ENCODE measurements at regions not wholly inside any gene's neighbourhood (a gene's known extent, or its start where the extent isn't known, plus 50 kb on each side); places are given as distances from the start of the nearest gene placed in this dataset.
A peak's percentile ranks its signal among the peaks of the same experiment; 100 is the strongest.

- no peak for DNase-seq
Observed at GRCh38 chr15:38696790-38697495, 132.3 kb upstream of the RASGRP1 start.

- no peak for DNase-seq
Observed at GRCh38 chr15:38698254-38698653, 133.6 kb upstream of the RASGRP1 start.

- peak; percentile 66 for DNase-seq
Observed at GRCh38 chr15:38699633-38700230, 135.1 kb upstream of the RASGRP1 start.

GRCh38 chr15:38701149-38701548, 136.5 kb upstream of the RASGRP1 start:
- DNase-seq: no peak

GRCh38 chr15:38702178-38702912, 137.7 kb upstream of the RASGRP1 start:
- no peak for DNase-seq

GRCh38 chr15:38705436-38706219, 141.0 kb upstream of the RASGRP1 start:
- DNase-seq: no peak

GRCh38 chr15:38706956-38707355, 142.3 kb upstream of the RASGRP1 start:
- DNase-seq: no peak

- DNase-seq: peak; percentile 17
Observed at GRCh38 chr15:38707802-38708671, 143.4 kb upstream of the RASGRP1 start.

GRCh38 chr15:38708672-38709180, 144.1 kb upstream of the RASGRP1 start:
- no peak for DNase-seq

- DNase-seq: no peak
Observed at GRCh38 chr15:38709196-38709595, 144.6 kb upstream of the RASGRP1 start.

- no peak for DNase-seq
Observed at GRCh38 chr15:38714309-38715072, 149.9 kb upstream of the RASGRP1 start.

- no peak for DNase-seq
Observed at GRCh38 chr15:38720893-38721567, 156.4 kb upstream of the RASGRP1 start.

GRCh38 chr15:38721568-38721945, 156.9 kb upstream of the RASGRP1 start:
- DNase-seq: no peak

GRCh38 chr15:38722236-38722635, 157.6 kb upstream of the RASGRP1 start:
- no peak for DNase-seq

- DNase-seq: no peak
Observed at GRCh38 chr15:38724827-38725226, 160.2 kb upstream of the RASGRP1 start.

GRCh38 chr15:38726187-38726586, 161.6 kb upstream of the RASGRP1 start:
- no peak for DNase-seq

- DNase-seq: no peak
Observed at GRCh38 chr15:38733331-38733730, 168.7 kb upstream of the RASGRP1 start.

- no peak for DNase-seq
Observed at GRCh38 chr15:38740206-38740605, 175.6 kb upstream of the RASGRP1 start.

- no peak for DNase-seq
Observed at GRCh38 chr15:38743147-38743546, 178.5 kb upstream of the RASGRP1 start.

- DNase-seq: no peak
Observed at GRCh38 chr15:38745126-38745525, 180.5 kb upstream of the RASGRP1 start.

- no peak for DNase-seq
Observed at GRCh38 chr15:38745626-38746025, 181.0 kb upstream of the RASGRP1 start.

Measured in CD4-positive, alpha-beta T cell treated with Interferon gamma for 1 hour (primary cell).